ENCODE measurements at regions not wholly inside any gene's neighbourhood (a gene's known extent, or its start where the extent isn't known, plus 50 kb on each side); places are given as distances from the start of the nearest gene placed in this dataset.

GRCh38 chr16:49022351-49022963 is 259.2 kb downstream of the CBLN1 start:
- Histone ChIP-seq H3K27ac (no peak overlapping the region), H3K36me3 (replicated peaks in 1 of 2) (no peaks in the 10 kb centered on the region), H3K27me3 (peaks cover 6% of the 10 kb centered on the region), H3K9me3 (replicated peaks in 1 of 3) (no peaks in the 10 kb centered on the region), H3K4me1 (replicated peaks in 1 of 2) (no peaks in the 10 kb centered on the region), H3K4me3 (no peak overlapping the region)
- WGBS, 4 donors = 75 to 83% (median 80%) methylated on average over 10 to 12 of the region's 12 CpGs
- TF ChIP-seq CTCF (IDR thresholded peaks at IDR 0.05) = no peak
- TF ChIP-seq POLR2A (IDR thresholded peaks at IDR 0.05) = no peak
- DNase-seq = no peak
- intact Hi-C loops (cut with DNase I) = no loop called here

DNA sequence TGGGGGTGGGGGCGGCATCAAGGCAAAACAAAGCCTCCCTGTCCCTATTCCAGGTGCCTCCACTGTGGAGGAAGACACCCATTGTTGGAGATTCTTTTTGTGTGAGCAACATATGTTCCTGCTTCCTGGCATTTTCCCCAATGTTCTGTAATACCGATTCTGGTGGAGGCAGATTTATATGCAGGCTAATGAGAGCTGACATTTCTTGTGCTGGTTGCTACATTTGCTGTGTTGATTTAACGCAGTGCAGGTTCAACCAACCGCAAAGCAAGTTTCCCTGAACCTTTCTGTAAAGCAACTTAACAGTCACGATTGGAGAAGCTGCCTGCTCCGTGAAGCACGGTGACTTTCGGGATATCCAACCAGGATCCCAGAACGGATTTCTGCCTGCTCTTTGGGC is 260.5 kb downstream of the CBLN1 start:
- no peaks in the 10 kb centered on the region for H3K9me3 ChIP-seq (replicated peaks in 1 of 3)
- no peak overlapping the region for H3K4me3 ChIP-seq
- H3K27me3 ChIP-seq = peaks cover 6% of the 10 kb centered on the region
- no peaks in the 10 kb centered on the region for H3K36me3 ChIP-seq (replicated peaks in 1 of 2)
- TF ChIP-seq CTCF (IDR thresholded peaks at IDR 0.05) (no peak), POLR2A (IDR thresholded peaks at IDR 0.05) (no peak)
- WGBS, 4 donors = 26 to 34% (median 29%) methylated on average over 9 of the region's 9 CpGs
- intact Hi-C loops (cut with DNase I) = no loop called here
- DNase-seq = no peak
- H3K4me1 ChIP-seq (replicated peaks in 1 of 2) = no peaks in the 10 kb centered on the region
- H3K27ac ChIP-seq = no peak overlapping the region

DNA sequence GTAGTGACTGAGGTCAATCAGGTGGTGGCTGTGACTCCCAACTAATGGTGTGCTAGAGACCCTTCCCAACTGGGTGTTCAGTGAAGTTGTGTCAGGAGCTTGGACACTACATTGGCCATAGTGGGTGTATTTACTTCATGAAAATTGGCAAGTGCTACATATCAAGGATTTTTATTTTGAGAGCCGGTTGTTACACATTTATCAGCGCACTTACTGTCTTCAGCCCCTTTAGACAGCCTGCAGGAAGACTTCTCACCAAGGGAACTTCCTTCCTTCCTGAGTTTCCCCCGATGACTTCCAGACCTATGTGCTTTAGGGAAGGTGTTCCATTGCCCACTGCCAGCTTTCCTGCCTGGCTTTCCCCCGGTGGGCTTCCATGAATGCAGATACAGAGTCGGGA is 261.2 kb downstream of the CBLN1 start:
- no peak for DNase-seq
- TF ChIP-seq POLR2A (IDR thresholded peaks at IDR 0.05) (no peak), CTCF (IDR thresholded peaks at IDR 0.05) (no peak)
- intact Hi-C loops (cut with DNase I) = no loop called here
- H3K27me3 ChIP-seq = peaks cover 6% of the 10 kb centered on the region
- no peak overlapping the region for H3K27ac ChIP-seq
- 56 to 66% (median 58%) methylated on average over 5 of the region's 5 CpGs for WGBS, 4 donors
- no peaks in the 10 kb centered on the region for H3K9me3 ChIP-seq (replicated peaks in 1 of 3)
- H3K4me3 ChIP-seq = no peak overlapping the region
- H3K36me3 ChIP-seq (replicated peaks in 1 of 2) = no peaks in the 10 kb centered on the region
- H3K4me1 ChIP-seq (replicated peaks in 1 of 2) = no peaks in the 10 kb centered on the region

DNA sequence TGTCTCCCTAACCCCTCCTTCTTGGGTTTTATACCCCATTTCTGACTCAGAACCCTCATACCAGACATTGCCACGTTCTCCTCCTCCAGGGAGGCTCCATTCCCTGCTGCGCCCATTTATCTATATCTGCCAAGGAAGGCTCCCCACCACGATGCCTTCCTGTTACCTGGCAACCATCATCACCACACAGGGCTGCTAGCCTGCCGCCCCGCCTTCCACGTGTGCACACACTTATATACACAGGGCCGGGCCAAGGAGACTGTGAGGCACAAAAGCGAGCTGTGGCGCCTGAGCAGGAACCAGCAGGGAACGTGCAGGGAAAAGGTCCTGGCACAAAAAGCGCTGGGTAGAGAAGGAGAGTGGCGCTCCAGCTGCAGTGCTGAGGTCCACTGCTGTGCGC is 261.8 kb downstream of the CBLN1 start:
- Histone ChIP-seq H3K4me1 (replicated peaks in 1 of 2) (no peaks in the 10 kb centered on the region), H3K36me3 (replicated peaks in 1 of 2) (no peaks in the 10 kb centered on the region), H3K9me3 (replicated peaks in 1 of 3) (no peaks in the 10 kb centered on the region), H3K27ac (no peak overlapping the region), H3K4me3 (no peak overlapping the region), H3K27me3 (peaks cover 6% of the 10 kb centered on the region)
- no peak for TF ChIP-seq CTCF (IDR thresholded peaks at IDR 0.05)
- no peak for TF ChIP-seq POLR2A (IDR thresholded peaks at IDR 0.05)
- DNase-seq = no peak
- intact Hi-C loops (cut with DNase I) = no loop called here
- 67 to 78% (median 74%) methylated on average over 13 of the region's 13 CpGs for WGBS, 4 donors
